SK-N-SH treated with all-trans-retinoic acid at 6 μM for 48 hours (cell line): ENCODE measurements at regions not wholly inside any gene's neighbourhood (a gene's known extent, or its start where the extent isn't known, plus 50 kb on each side); places are given as distances from the start of the nearest gene placed in this dataset.

Experiments used
- ATAC-seq: fragments of 200-7000 bp; cut with Tn5 transposase; 3 replicates; pipeline ENCODE4 v1.9.1; 2020; ENCODE audit warnings: mild to moderate bottlenecking, moderate library complexity
- ARNTL ChIP-seq: fragments of 450-650 bp; formaldehyde crosslinking; IDR thresholded peaks from 2 replicates; pipeline ENCODE4 v1.5.0; 2020; ENCODE audit warnings: low read depth, mild to moderate bottlenecking, moderate library complexity, borderline replicate concordance
- CSDC2 ChIP-seq: fragments of 250-450 bp; sonication (Bioruptor Pico); IDR thresholded peaks from 2 replicates; pipeline ENCODE4 v1.5.0; 2020; ENCODE audit warnings: mild to moderate bottlenecking, moderate library complexity
- ESRRG ChIP-seq: fragments of 250-450 bp; sonication (Bioruptor Pico); IDR thresholded peaks from 2 replicates; pipeline ENCODE4 v1.6.1; 2021; ENCODE audit warnings: mild to moderate bottlenecking
- GLIS3 ChIP-seq: fragments of 250-450 bp; sonication (Bioruptor Pico); IDR thresholded peaks from 2 replicates; pipeline ENCODE4 v1.5.0; 2020; ENCODE audit warnings: mild to moderate bottlenecking, moderate library complexity
- ISL1 ChIP-seq: fragments of 250-450 bp; sonication (Bioruptor Pico); IDR thresholded peaks from 2 replicates; pipeline ENCODE4 v2.1.2; 2022; ENCODE audit warnings: mild to moderate bottlenecking, moderate library complexity
- OSR1 ChIP-seq: fragments of 250-450 bp; sonication (Bioruptor Pico); IDR thresholded peaks from 2 replicates; pipeline ENCODE4 v1.8.0; 2022; ENCODE audit warnings: moderate library complexity, mild to moderate bottlenecking, inconsistent platforms
- PPARA ChIP-seq: fragments of 250-450 bp; sonication (Bioruptor Pico); IDR thresholded peaks from 2 replicates; pipeline ENCODE4 v1.5.0; 2020; ENCODE audit warnings: mild to moderate bottlenecking, borderline replicate concordance
- SNAI2 ChIP-seq: fragments of 250-450 bp; sonication (Bioruptor Pico); IDR thresholded peaks from 2 replicates; pipeline ENCODE4 v1.5.0; 2020; ENCODE audit warnings: mild to moderate bottlenecking, moderate library complexity
- TCF4 ChIP-seq: fragments of 250-450 bp; sonication (Bioruptor Pico); IDR thresholded peaks from 2 replicates; pipeline ENCODE4 v1.8.0; 2021; ENCODE audit warnings: mild to moderate bottlenecking, moderate library complexity, borderline replicate concordance
- TOX ChIP-seq: fragments of 250-450 bp; sonication (Bioruptor Pico); IDR thresholded peaks from 2 replicates; pipeline ENCODE4 v1.8.0; 2021; ENCODE audit warnings: mild to moderate bottlenecking, moderate library complexity, borderline replicate concordance
- ZC3H10 ChIP-seq: fragments of 250-450 bp; sonication (Bioruptor Pico); IDR thresholded peaks from 2 replicates; pipeline ENCODE4 v1.5.1; 2021; ENCODE audit warnings: mild to moderate bottlenecking, moderate library complexity
- ZFP30 ChIP-seq: fragments of 450-650 bp; formaldehyde crosslinking; IDR thresholded peaks from 2 replicates; pipeline ENCODE4 v1.5.0; 2022; ENCODE audit warnings: mild to moderate bottlenecking, moderate library complexity
- ZNF565 ChIP-seq: fragments of 450-650 bp; formaldehyde crosslinking; conservative IDR thresholded peaks from 2 replicates; pipeline ENCODE4 v1.5.0; 2020; ENCODE audit warnings: low read depth, mild to moderate bottlenecking, moderate library complexity
- ZNF70 ChIP-seq: fragments of 450-650 bp; formaldehyde crosslinking; IDR thresholded peaks from 2 replicates; pipeline ENCODE4 v1.5.0; 2020; ENCODE audit warnings: mild to moderate bottlenecking, moderate library complexity
- ZNF8 ChIP-seq: fragments of 450-650 bp; formaldehyde crosslinking; IDR thresholded peaks from 2 replicates; pipeline ENCODE4 v1.5.0; 2020; ENCODE audit warnings: mild to moderate bottlenecking, moderate library complexity
- TF ChIP-seq, protein P1 (sequence below): fragments of 250-450 bp; sonication (Bioruptor Pico); IDR thresholded peaks from 2 replicates; pipeline ENCODE4 v1.5.0; 2020; ENCODE audit warnings: mild to moderate bottlenecking, moderate library complexity
- TF ChIP-seq, protein P2 (sequence below): fragments of 250-450 bp; sonication (Bioruptor Pico); IDR thresholded peaks from 2 replicates; pipeline ENCODE4 v1.5.1; 2020; ENCODE audit warnings: low read depth, mild to moderate bottlenecking, moderate library complexity
- TF ChIP-seq, protein P3 (sequence below): fragments of 250-450 bp; sonication (Bioruptor Pico); IDR thresholded peaks from 2 replicates; pipeline ENCODE4 v1.5.1; 2021; ENCODE audit warnings: mild to moderate bottlenecking, moderate library complexity
- TF ChIP-seq, protein P4 (sequence below): fragments of 250-450 bp; sonication (Bioruptor Pico); IDR thresholded peaks from 2 replicates; pipeline ENCODE4 v1.8.0; 2021; ENCODE audit warnings: low read depth, mild to moderate bottlenecking, moderate library complexity, borderline replicate concordance
- TF ChIP-seq, protein P5 (sequence below): fragments of 250-450 bp; sonication (Bioruptor Pico); IDR thresholded peaks from 2 replicates; pipeline ENCODE4 v1.8.0; 2020; ENCODE audit warnings: mild to moderate bottlenecking, moderate library complexity, borderline replicate concordance

DNA sequence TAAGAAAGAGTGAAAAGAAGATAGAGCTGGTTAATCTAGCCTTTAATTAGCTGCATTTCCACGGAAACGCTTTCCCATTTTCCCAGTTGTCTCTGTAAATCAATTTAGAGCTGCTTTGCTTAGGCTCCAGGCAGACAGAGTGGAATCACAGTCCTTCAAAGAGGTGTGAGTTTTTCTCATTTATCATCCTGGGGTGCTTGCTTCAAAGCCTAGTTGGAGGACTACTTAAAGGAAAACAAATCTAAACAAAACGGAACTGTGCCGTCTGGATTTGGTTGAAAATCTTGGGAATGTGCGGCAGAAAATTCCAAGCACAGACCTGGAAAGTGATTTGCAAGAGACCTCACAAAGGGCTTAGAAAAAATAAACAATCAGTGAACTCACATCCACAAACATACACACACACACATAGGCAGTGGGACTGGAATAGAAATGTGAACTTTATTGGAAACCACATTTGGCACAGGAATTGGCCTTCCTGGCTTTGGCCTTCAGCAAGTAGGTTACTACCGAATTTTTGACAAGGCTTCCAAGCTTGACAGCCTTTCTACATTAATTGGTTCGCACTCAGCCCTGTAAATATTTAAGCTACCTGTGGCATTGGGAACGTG lies 235.2 kb upstream of the SLC24A2 start:
- TF ChIP-seq ZFP30 (CRISPR knock-in tag) (no peak), TOX (CRISPR knock-in tag) (no peak), SNAI2 (CRISPR knock-in tag) (no peak), ESRRG (no peak), PPARA (no peak), ARNTL (CRISPR knock-in tag) (no peak), ZNF565 (CRISPR knock-in tag) (no peak), ZNF70 (CRISPR knock-in tag) (no peak), ISL1 (CRISPR knock-in tag) (no peak), ZC3H10 (CRISPR knock-in tag) (no peak), CSDC2 (CRISPR knock-in tag) (no peak), OSR1 (no peak), ZNF8 (no peak), TCF4 (CRISPR knock-in tag) (no peak), GLIS3 (CRISPR knock-in tag) (no peak)
- TF ChIP-seq, protein P1, sequence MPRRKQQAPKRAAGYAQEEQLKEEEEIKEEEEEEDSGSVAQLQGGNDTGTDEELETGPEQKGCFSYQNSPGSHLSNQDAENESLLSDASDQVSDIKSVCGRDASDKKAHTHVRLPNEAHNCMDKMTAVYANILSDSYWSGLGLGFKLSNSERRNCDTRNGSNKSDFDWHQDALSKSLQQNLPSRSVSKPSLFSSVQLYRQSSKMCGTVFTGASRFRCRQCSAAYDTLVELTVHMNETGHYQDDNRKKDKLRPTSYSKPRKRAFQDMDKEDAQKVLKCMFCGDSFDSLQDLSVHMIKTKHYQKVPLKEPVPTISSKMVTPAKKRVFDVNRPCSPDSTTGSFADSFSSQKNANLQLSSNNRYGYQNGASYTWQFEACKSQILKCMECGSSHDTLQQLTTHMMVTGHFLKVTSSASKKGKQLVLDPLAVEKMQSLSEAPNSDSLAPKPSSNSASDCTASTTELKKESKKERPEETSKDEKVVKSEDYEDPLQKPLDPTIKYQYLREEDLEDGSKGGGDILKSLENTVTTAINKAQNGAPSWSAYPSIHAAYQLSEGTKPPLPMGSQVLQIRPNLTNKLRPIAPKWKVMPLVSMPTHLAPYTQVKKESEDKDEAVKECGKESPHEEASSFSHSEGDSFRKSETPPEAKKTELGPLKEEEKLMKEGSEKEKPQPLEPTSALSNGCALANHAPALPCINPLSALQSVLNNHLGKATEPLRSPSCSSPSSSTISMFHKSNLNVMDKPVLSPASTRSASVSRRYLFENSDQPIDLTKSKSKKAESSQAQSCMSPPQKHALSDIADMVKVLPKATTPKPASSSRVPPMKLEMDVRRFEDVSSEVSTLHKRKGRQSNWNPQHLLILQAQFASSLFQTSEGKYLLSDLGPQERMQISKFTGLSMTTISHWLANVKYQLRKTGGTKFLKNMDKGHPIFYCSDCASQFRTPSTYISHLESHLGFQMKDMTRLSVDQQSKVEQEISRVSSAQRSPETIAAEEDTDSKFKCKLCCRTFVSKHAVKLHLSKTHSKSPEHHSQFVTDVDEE = no peak
- TF ChIP-seq, protein P2, sequence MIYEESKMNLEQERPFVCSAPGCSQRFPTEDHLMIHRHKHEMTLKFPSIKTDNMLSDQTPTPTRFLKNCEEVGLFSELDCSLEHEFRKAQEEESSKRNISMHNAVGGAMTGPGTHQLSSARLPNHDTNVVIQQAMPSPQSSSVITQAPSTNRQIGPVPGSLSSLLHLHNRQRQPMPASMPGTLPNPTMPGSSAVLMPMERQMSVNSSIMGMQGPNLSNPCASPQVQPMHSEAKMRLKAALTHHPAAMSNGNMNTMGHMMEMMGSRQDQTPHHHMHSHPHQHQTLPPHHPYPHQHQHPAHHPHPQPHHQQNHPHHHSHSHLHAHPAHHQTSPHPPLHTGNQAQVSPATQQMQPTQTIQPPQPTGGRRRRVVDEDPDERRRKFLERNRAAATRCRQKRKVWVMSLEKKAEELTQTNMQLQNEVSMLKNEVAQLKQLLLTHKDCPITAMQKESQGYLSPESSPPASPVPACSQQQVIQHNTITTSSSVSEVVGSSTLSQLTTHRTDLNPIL (CRISPR knock-in tag) = no peak
- TF ChIP-seq, protein P3, sequence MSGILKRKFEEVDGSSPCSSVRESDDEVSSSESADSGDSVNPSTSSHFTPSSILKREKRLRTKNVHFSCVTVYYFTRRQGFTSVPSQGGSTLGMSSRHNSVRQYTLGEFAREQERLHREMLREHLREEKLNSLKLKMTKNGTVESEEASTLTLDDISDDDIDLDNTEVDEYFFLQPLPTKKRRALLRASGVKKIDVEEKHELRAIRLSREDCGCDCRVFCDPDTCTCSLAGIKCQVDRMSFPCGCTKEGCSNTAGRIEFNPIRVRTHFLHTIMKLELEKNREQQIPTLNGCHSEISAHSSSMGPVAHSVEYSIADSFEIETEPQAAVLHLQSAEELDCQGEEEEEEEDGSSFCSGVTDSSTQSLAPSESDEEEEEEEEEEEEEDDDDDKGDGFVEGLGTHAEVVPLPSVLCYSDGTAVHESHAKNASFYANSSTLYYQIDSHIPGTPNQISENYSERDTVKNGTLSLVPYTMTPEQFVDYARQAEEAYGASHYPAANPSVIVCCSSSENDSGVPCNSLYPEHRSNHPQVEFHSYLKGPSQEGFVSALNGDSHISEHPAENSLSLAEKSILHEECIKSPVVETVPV (CRISPR knock-in tag) = no peak
- TF ChIP-seq, protein P4, sequence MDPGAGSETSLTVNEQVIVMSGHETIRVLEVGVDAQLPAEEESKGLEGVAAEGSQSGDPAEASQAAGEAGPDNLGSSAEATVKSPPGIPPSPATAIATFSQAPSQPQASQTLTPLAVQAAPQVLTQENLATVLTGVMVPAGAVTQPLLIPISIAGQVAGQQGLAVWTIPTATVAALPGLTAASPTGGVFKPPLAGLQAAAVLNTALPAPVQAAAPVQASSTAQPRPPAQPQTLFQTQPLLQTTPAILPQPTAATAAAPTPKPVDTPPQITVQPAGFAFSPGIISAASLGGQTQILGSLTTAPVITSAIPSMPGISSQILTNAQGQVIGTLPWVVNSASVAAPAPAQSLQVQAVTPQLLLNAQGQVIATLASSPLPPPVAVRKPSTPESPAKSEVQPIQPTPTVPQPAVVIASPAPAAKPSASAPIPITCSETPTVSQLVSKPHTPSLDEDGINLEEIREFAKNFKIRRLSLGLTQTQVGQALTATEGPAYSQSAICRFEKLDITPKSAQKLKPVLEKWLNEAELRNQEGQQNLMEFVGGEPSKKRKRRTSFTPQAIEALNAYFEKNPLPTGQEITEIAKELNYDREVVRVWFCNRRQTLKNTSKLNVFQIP = no peak
- TF ChIP-seq, protein P5, sequence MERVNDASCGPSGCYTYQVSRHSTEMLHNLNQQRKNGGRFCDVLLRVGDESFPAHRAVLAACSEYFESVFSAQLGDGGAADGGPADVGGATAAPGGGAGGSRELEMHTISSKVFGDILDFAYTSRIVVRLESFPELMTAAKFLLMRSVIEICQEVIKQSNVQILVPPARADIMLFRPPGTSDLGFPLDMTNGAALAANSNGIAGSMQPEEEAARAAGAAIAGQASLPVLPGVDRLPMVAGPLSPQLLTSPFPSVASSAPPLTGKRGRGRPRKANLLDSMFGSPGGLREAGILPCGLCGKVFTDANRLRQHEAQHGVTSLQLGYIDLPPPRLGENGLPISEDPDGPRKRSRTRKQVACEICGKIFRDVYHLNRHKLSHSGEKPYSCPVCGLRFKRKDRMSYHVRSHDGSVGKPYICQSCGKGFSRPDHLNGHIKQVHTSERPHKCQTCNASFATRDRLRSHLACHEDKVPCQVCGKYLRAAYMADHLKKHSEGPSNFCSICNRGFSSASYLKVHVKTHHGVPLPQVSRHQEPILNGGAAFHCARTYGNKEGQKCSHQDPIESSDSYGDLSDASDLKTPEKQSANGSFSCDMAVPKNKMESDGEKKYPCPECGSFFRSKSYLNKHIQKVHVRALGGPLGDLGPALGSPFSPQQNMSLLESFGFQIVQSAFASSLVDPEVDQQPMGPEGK (CRISPR knock-in tag) = no peak
- no peak for ATAC-seq

DNA sequence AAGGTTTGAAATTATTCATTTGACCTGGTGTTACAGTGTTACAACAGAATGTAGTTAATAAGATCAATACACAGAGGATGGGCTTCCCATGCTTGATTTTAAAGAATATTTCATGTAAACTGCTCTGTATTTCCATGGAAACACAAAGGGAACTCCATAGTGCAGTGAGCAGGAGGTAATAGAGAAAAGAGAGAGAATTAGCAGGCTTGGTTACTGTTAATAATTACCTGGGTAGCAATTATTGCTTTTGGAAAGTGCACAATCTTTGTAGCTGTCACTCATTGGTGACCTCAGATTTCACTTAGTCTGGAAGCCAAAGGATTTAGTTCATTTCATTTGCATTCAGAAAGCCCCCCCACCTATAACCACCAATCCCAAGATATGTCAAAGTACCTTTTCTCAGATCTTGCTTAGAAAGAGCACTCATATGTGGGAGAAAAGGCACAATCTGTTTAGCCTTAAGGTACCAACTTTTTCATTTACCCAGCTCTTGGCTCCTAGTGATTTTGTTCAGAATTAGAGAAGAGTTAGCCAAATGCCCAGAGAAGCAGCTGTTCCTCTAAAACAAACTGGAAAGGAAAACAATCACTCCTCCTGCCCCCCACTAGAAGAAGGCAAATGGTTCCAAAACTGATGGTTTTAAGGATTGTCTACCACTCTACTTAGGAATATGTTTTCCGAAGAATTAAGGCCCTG lies 234.5 kb upstream of the SLC24A2 start:
- TF ChIP-seq ESRRG (no peak), ZFP30 (CRISPR knock-in tag) (no peak), ZNF70 (CRISPR knock-in tag) (no peak), ARNTL (CRISPR knock-in tag) (no peak)
- TF ChIP-seq, protein P4 = no peak
- no peak for ATAC-seq
